ENCODE measurements at regions not wholly inside any gene's neighbourhood (a gene's known extent, or its start where the extent isn't known, plus 50 kb on each side); places are given as distances from the start of the nearest gene placed in this dataset.

GRCh38 chr1:80593197-80593596 is 1207.5 kb upstream of the ADGRL2 start:
- no peak for TF ChIP-seq POLR2AphosphoS5 (IDR thresholded peaks at IDR 0.05)
- TF ChIP-seq, protein P1, sequence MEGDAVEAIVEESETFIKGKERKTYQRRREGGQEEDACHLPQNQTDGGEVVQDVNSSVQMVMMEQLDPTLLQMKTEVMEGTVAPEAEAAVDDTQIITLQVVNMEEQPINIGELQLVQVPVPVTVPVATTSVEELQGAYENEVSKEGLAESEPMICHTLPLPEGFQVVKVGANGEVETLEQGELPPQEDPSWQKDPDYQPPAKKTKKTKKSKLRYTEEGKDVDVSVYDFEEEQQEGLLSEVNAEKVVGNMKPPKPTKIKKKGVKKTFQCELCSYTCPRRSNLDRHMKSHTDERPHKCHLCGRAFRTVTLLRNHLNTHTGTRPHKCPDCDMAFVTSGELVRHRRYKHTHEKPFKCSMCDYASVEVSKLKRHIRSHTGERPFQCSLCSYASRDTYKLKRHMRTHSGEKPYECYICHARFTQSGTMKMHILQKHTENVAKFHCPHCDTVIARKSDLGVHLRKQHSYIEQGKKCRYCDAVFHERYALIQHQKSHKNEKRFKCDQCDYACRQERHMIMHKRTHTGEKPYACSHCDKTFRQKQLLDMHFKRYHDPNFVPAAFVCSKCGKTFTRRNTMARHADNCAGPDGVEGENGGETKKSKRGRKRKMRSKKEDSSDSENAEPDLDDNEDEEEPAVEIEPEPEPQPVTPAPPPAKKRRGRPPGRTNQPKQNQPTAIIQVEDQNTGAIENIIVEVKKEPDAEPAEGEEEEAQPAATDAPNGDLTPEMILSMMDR (IDR thresholded peaks at IDR 0.05): no peak
- no peak for TF ChIP-seq POLR2A (IDR thresholded peaks at IDR 0.05)

All from breast epithelium (tissue), 3 donors.